ENCODE measurements at regions not wholly inside any gene's neighbourhood (a gene's known extent, or its start where the extent isn't known, plus 50 kb on each side); places are given as distances from the start of the nearest gene placed in this dataset.
"Not testable (repeated sequence)": the region's sequence is repeated elsewhere in the genome, so short reads cannot be mapped to it uniquely, and the experiment has no call there.

- DNase-seq (ENCODE audit: low read depth in 2 of 2) = no peak
Measured at GRCh38 chr18:1840878-1841277, 730.4 kb downstream of the METTL4 start.

- DNase-seq (ENCODE audit: low read depth in 2 of 2) = no peak
Measured at GRCh38 chr18:1846640-1847039, 724.7 kb downstream of the METTL4 start.

- no peak for DNase-seq (ENCODE audit: low read depth in 2 of 2)
Measured at GRCh38 chr18:1848716-1849115, 722.6 kb downstream of the METTL4 start.

DNA sequence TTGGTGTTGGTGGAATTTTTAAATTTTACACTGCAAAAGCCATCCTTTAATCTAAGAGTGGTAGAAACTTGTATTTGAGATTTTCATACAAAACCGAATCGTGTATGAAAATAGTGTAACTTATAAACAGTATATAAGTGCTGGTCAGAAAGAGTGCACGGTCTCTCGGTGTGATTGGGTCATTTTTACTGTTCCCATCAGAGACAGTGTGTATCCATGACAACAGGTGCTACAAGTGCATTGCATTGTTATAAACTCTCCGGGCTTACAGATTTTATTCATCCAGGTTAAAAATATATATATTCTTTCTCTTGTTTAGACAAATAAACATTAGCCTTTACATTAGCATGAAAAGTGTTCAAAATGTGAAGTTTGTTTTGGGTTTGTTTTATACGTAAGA lies 721.9 kb downstream of the METTL4 start:
- DNase-seq (ENCODE audit: low read depth in 2 of 2) = no peak

GRCh38 chr18:1857281-1857680 lies 714.0 kb downstream of the METTL4 start:
- not testable (repeated sequence) for DNase-seq (ENCODE audit: low read depth in 2 of 2)

- no peak for DNase-seq (ENCODE audit: low read depth in 2 of 2)
Measured at GRCh38 chr18:1861473-1861872, 709.8 kb downstream of the METTL4 start.

GRCh38 chr18:1865869-1866268 lies 705.4 kb downstream of the METTL4 start:
- DNase-seq (ENCODE audit: low read depth in 2 of 2) = no peak

DNA sequence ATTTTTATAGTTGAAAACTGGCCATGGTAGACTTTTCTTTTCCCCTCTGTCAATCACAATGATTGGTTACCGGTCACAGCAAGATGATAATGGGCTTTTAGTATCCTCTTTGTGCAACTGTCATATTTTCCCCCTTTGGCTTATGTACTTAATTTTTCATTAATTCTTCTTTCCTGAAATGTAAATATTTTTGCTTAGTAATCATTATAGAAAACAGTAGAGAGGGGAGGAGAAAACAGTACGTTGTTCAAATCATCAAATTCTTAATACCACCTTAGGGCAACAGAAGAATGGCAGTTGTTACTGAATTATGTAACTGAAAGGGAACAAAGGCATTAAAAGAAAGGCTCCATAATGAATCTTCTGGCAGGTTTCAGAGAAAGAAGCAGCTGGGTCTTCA lies 699.0 kb downstream of the METTL4 start:
- DNase-seq (ENCODE audit: low read depth in 2 of 2) = no peak

GRCh38 chr18:1875219-1875618 lies 696.1 kb downstream of the METTL4 start:
- no peak for DNase-seq (ENCODE audit: low read depth in 2 of 2)

GRCh38 chr18:1884623-1885022 lies 686.7 kb downstream of the METTL4 start:
- no peak for DNase-seq (ENCODE audit: low read depth in 2 of 2)

DNA sequence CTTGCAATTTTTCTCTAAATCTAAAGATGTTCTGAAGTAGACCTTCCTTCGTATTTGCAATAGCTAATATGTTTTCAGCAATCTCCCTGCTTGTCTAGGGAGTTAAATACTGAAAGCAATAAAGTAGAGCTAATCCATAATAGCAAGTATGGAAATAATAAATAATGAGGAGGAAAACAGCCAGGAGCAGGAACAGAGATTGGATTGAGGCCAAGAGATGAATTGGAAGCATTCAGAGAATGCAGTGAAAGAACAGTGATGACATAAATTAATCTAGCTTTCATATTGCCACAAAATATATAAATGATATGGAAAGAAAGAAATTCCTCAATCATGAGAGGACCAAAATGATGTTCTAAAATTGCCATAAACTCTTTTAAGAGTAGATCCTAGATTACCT lies 679.7 kb downstream of the METTL4 start:
- DNase-seq (ENCODE audit: low read depth in 2 of 2) = no peak

DNA sequence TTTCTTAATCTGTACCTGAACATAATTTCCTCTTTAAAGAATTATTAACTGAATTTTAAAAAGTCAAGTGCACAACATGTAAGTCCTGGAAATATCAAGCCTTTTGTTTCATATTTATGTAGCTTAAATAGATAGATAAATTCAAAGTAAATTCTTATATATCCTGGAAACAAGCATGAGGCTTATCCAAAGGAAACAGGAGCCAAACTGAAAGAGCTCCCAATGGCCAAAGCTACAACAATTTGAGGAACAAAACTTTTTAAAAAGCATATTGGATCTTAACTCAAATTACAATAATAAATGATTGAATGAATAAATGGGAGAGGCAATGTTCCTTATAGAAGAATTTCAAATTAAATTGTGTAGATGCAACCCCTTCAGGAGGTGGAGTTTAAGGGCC lies 679.1 kb downstream of the METTL4 start:
- no peak for DNase-seq (ENCODE audit: low read depth in 2 of 2)

- no peak for DNase-seq (ENCODE audit: low read depth in 2 of 2)
Measured at GRCh38 chr18:1895456-1896185, 675.7 kb downstream of the METTL4 start.

GRCh38 chr18:1906421-1906820 lies 664.9 kb downstream of the METTL4 start:
- DNase-seq (ENCODE audit: low read depth in 2 of 2) = no peak

DNA sequence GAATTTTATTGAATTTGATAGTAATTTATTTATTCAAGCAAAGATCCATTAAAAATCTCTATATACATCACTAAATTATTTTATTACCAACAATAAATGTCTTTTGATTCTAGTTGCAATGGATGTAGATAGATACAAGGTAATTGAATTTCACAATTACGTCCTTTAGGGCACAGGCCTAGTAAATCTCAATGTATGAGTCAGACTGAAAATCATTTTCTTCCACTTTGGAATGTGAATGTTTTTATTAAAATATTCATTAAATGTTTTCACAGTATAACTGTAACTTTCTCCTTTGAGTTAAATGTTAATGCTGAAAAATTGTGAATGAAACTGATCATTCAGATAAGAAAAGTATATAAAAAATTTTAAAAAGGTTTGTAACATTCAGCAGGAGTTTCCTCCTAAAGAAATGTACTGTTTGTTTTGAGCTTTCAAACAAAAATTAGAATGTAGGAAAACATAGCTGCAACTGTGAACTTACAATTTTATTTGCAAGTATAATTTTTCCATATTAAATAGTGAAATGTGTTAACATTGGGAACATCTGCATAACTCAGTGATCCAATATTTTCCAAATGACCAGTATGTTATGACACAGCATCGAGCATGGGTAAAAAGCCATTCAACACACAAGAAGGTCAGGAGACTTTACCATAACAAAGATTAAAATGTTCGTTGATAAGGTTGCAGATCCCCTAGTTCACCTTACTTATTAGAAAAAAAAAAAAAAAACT lies 663.7 kb downstream of the METTL4 start:
- no peak for DNase-seq (ENCODE audit: low read depth in 2 of 2)

DNA sequence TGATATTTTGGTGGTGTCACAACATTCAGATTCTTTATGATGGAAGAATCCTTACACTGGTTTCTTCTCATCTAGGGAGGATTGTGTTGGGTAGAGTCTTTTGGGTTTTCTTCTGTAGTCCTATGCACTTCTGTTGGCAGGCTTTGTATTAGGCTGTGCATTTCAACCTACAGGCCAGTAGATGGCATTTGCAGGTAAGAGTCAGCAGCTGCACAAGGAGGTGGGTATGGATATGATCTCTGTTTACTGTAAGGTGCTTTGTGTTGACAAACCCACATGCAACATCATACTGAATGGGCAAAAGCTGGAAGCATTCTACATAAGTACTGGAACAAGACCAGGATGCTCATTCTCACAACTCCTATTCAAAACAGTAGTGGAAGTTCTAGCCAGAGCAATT lies 656.8 kb downstream of the METTL4 start:
- DNase-seq (ENCODE audit: low read depth in 2 of 2) = no peak

GRCh38 chr18:1916869-1917523 lies 654.3 kb downstream of the METTL4 start:
- DNase-seq (ENCODE audit: low read depth in 2 of 2) = no peak

DNA sequence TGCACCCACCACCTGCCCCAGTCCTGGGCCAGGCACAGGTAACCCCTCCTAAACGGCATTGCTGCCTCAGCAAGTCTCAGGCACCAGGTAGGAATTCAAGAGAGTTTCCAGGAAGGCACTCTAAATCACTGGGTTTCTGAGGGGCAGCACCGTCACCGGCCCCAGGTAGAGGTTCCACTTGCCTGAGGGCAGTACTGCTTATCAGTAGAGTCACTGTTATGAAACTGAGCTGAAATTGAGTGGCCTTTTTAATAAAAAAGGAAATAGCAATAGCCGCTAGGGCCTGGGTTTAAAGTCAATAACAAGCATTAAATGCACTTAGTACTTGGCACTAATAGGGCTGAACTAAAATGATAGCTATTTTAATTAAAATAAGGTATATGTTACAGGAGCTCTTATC lies 653.7 kb downstream of the METTL4 start:
- DNase-seq (ENCODE audit: low read depth in 2 of 2) = no peak

GRCh38 chr18:1922066-1922465 lies 649.2 kb downstream of the METTL4 start:
- no peak for DNase-seq (ENCODE audit: low read depth in 2 of 2)

- no peak for DNase-seq (ENCODE audit: low read depth in 2 of 2)
Measured at GRCh38 chr18:1928711-1929110, 642.6 kb downstream of the METTL4 start.

- no peak for DNase-seq (ENCODE audit: low read depth in 2 of 2)
Measured at GRCh38 chr18:1929720-1930119, 641.6 kb downstream of the METTL4 start.

DNA sequence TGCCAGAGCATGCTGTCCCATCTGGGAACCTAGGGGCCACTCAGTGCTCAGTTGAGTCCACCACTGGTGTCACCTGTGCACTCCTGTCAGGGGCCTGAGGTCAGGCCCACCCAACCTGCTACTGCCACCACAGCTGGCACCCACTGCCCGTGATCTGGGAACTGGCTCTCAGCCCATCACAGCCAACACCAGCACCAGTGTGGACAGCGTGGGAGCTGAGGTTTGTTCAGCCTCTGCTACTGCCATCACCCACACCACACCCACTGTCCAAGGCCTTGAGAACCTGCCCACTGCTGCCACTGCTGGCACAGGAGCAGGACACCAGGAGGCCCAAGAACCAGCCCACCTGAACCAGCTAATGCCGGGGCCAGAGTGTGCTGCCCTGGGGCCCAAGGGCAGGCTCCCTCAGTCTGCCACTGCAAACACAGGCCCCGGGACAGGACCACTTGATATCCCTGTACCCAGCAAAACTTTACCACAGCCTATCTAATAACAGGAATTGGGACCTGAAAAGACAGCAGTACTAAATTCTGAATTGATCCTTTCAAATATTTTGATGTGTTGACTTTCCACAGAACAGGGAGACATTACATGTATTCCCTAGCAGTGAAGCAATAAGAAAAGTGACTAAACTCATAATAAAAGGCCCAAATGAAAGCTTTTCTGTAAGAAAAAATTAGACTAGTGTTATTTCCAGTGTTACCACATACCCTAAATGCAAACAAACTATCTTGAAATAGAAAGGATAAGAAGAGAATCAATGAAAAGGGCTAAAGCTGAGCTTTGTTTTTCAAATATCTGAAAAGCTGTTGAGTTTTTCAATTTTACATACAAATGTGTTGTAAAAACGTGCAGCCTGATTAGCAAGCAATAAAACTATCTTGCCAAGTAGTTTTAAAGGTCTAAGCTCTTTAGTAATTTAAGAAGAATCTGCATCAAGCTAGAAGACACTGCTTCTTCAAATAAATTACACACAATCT lies 640.7 kb downstream of the METTL4 start:
- DNase-seq (ENCODE audit: low read depth in 2 of 2) = no peak

All from stimulated activated CD4-positive, alpha-beta T cell treated with anti-CD3 and anti-CD28 coated beads, Interleukin-12 subunit alpha, Interleukin-12 subunit beta, amount 100 ng/mL, for 24 hours (primary cell).